Prostate gland (tissue), 2 donors: ENCODE measurements at regions not wholly inside any gene's neighbourhood (a gene's known extent, or its start where the extent isn't known, plus 50 kb on each side); places are given as distances from the start of the nearest gene placed in this dataset.

ENCODE experiments used
- CTCF ChIP-seq, 4 experiments: fragments of 200-600 bp in 2 of 4; fragments of 450-650 bp in 2 of 4; sonication (generic) in 2 of 4; IDR thresholded peaks; 1 replicate in 3 of 4; 2 replicates in 1 of 4; pipeline ENCODE4 v1.5.1; 2016 to 2019; ENCODE audit warnings: antibody characterized with exemption in 4 of 4, mild to moderate bottlenecking in 2 of 4, moderate library complexity in 2 of 4
- POLR2A ChIP-seq: fragments of 450-650 bp; IDR thresholded peaks from one replicate; pipeline ENCODE4 v1.6.1; 2016; ENCODE audit warnings: antibody characterized with exemption, mild to moderate bottlenecking
- POLR2AphosphoS5 ChIP-seq: sonication (generic); formaldehyde crosslinking; IDR thresholded peaks from one replicate; pipeline ENCODE4 v1.6.1; 2017; ENCODE audit warnings: antibody characterized with exemption

GRCh38 chr22:48811885-48812284 lies 1015.8 kb downstream of the BRD1 start:
- TF ChIP-seq CTCF (IDR thresholded peaks at IDR 0.05): no peak
- TF ChIP-seq POLR2AphosphoS5: no peak
- no peak for TF ChIP-seq POLR2A
